Mucosa of descending colon (tissue), 3 donors: ENCODE measurements at regions not wholly inside any gene's neighbourhood (a gene's known extent, or its start where the extent isn't known, plus 50 kb on each side); places are given as distances from the start of the nearest gene placed in this dataset.
"Not testable (repeated sequence)": the region's sequence is repeated elsewhere in the genome, so short reads cannot be mapped to it uniquely, and the experiment has no call there.

Experiments
- ATAC-seq: fragments of 200-7000 bp; cut with Tn5 transposase; one replicate; pipeline ENCODE4 v1.9.1; 2020; ENCODE audit warnings: mild to moderate bottlenecking, moderate library complexity
- DNase-seq, 3 donors: peaks; one replicate each; pipeline ENCODE4 v3.0.0-alpha.2; 2020
- H3K36me3 ChIP-seq: fragments of 200-600 bp; one replicate; pipeline ENCODE4 v1.8.0; 2021; ENCODE audit warnings: low read depth, mild to moderate bottlenecking
- H3K4me1 ChIP-seq: fragments of 200-600 bp; one replicate; pipeline ENCODE4 v1.8.0; 2021; ENCODE audit warnings: low read depth, mild to moderate bottlenecking
- H3K4me3 ChIP-seq: fragments of 200-600 bp; one replicate; pipeline ENCODE4 v1.8.0; 2021; ENCODE audit warnings: mild to moderate bottlenecking
- H3K9me3 ChIP-seq: fragments of 200-600 bp; one replicate; pipeline ENCODE4 v1.8.0; 2021; ENCODE audit warnings: mild to moderate bottlenecking
- intact Hi-C, 2 donors: fragments of 100-400 bp; cut with DNase I in 1 of 2; cut with micrococcal nuclease in 1 of 2; formaldehyde crosslinking; loops; one replicate each; pipeline versions ENCODE4 v1.11.0 to v1.11.1; 2022; cut with DNase I, micrococcal nuclease
- TF ChIP-seq, protein P1 (sequence below): fragments of 200-600 bp; IDR thresholded peaks from one replicate; pipeline ENCODE4 v1.8.0; 2022; ENCODE audit warnings: antibody characterized with exemption, mild to moderate bottlenecking
- donor health status: DM: no; HTN: no; CAD: no; lungs with moderate emphysema.
- donor health status: DM: no; HTN: no; CAD: no.
- donor health status: DM: no; HTN: yes; CAD: no.

- Histone ChIP-seq H3K4me3 (no peak overlapping the region), H3K9me3 (peaks cover 12% of the 10 kb centered on the region), H3K4me1 (no peaks in the 10 kb centered on the region), H3K36me3 (no peaks in the 10 kb centered on the region)
- ATAC-seq: no peak
- DNase-seq: no peak
- intact Hi-C loops: no loop called here
- TF ChIP-seq, protein P1, sequence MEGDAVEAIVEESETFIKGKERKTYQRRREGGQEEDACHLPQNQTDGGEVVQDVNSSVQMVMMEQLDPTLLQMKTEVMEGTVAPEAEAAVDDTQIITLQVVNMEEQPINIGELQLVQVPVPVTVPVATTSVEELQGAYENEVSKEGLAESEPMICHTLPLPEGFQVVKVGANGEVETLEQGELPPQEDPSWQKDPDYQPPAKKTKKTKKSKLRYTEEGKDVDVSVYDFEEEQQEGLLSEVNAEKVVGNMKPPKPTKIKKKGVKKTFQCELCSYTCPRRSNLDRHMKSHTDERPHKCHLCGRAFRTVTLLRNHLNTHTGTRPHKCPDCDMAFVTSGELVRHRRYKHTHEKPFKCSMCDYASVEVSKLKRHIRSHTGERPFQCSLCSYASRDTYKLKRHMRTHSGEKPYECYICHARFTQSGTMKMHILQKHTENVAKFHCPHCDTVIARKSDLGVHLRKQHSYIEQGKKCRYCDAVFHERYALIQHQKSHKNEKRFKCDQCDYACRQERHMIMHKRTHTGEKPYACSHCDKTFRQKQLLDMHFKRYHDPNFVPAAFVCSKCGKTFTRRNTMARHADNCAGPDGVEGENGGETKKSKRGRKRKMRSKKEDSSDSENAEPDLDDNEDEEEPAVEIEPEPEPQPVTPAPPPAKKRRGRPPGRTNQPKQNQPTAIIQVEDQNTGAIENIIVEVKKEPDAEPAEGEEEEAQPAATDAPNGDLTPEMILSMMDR: no peak
Observed at GRCh38 chr4:175330652-175331051, 412.5 kb downstream of the ADAM29 start.

GRCh38 chr4:175335331-175335730 lies 417.2 kb downstream of the ADAM29 start:
- H3K4me1 ChIP-seq: no peaks in the 10 kb centered on the region
- intact Hi-C loops: no loop called here
- TF ChIP-seq, protein P1: no peak
- no peaks in the 10 kb centered on the region for H3K36me3 ChIP-seq
- H3K4me3 ChIP-seq: no peak overlapping the region
- peaks cover 8% of the 10 kb centered on the region for H3K9me3 ChIP-seq
- no peak for DNase-seq
- no peak for ATAC-seq

- H3K9me3 ChIP-seq, H3K4me3 ChIP-seq, DNase-seq, ATAC-seq, H3K36me3 ChIP-seq, intact Hi-C loops, H3K4me1 ChIP-seq: not testable (repeated sequence)
Observed at GRCh38 chr4:175336570-175336969, 418.4 kb downstream of the ADAM29 start.

DNA sequence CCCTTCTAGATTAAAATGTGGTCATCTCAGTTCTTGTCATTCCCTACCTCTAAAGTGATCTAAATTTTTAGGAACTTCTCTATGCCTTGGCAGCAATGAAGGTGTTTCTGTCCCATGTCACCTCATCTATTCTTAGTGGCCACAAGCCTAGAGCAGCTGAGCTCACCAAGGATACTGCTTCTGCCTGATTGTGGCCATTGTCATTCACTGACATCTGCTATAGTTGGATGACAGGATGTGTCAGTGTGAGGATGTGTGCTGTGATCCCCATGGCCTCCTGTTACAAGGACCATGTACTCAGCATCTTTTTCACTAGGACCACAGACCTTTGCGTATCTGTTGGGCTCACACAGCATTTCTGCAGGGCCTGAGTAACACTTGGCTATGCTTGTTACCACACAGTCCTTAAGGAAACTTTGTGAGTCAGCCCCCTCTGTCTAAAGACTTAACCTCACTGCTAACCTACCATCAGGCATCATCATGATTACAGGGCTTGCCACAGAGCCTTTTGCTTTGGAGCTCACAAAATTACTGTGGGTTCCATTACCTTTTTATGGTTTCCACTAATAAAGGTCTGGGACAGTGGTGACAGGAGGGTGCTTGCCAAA lies 421.0 kb downstream of the ADAM29 start:
- TF ChIP-seq, protein P1: no peak
- ATAC-seq (no peak), DNase-seq (no peak)
- Histone ChIP-seq H3K4me3 (no peak overlapping the region), H3K36me3 (no peaks in the 10 kb centered on the region), H3K4me1 (no peaks in the 10 kb centered on the region), H3K9me3 (peaks cover 19% of the 10 kb centered on the region)
- intact Hi-C loops: no loop called here

DNA sequence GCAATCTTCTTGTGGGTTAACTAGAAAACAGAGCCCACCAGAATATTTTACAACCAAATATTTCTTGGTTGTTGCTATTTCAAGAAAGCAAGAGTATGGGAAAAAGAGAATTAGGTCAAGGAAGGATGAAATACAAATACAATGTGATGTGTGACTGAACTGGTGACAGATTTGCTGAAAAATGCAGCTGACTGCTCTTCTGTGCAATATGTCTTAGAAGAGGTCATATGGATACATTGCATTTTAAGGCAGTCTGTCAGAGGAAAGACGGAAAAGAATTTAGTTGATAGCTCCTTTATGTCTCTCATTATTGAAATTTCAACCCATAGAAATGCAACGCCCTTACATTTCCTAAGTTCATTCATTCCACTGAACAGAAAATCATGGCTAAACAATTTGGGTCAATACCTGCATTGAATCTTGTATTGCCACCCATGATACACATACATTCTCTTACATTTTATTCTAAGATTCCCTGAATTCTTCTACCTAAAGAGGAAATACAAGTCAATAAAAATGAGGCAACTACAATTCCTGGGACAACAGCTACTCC lies 423.1 kb downstream of the ADAM29 start:
- DNase-seq: no peak
- H3K36me3 ChIP-seq: no peaks in the 10 kb centered on the region
- H3K4me1 ChIP-seq: no peaks in the 10 kb centered on the region
- TF ChIP-seq, protein P1: no peak
- ATAC-seq: no peak
- no peak overlapping the region for H3K4me3 ChIP-seq
- H3K9me3 ChIP-seq: peaks cover 30% of the 10 kb centered on the region
- intact Hi-C loops: no loop called here

- DNase-seq (no peak), ATAC-seq (no peak)
- intact Hi-C loops: no loop called here
Observed at GRCh38 chr4:175346376-175346775, 428.2 kb downstream of the ADAM29 start.

More at GRCh38 chr4:175346376-175346775, 428.2 kb downstream of the ADAM29 start:
- Histone ChIP-seq H3K4me1 (no peaks in the 10 kb centered on the region), H3K4me3 (no peak overlapping the region), H3K9me3 (peaks cover 39% of the 10 kb centered on the region), H3K36me3 (no peaks in the 10 kb centered on the region)
- TF ChIP-seq, protein P1: no peak
